Thyroid gland (tissue), 4 donors: ENCODE measurements at regions not wholly inside any gene's neighbourhood (a gene's known extent, or its start where the extent isn't known, plus 50 kb on each side); places are given as distances from the start of the nearest gene placed in this dataset.
"Not testable (repeated sequence)": the region's sequence is repeated elsewhere in the genome, so short reads cannot be mapped to it uniquely, and the experiment has no call there.

Experiments used
- DNase-seq, 2 donors: peaks; one replicate each; pipeline ENCODE4 v3.0.0-alpha.2; 2019
- H3K27ac ChIP-seq, 3 donors: fragments of 200-600 bp; sonication (generic); 1 replicate in 2 of 3; 2 replicates in 1 of 3; pipeline ENCODE4 v1.5.1; 2016 to 2019; ENCODE audit warnings: mild to moderate bottlenecking in 1 of 3, moderate library complexity in 1 of 3
- H3K27me3 ChIP-seq: fragments of 200-600 bp; sonication (generic); one replicate; pipeline ENCODE4 v1.5.1; 2019
- H3K36me3 ChIP-seq, 2 donors: fragments of 200-600 bp; sonication (generic); one replicate each; pipeline ENCODE4 v1.5.1; 2016 to 2019
- H3K4me1 ChIP-seq, 2 donors: fragments of 200-600 bp; sonication (generic); one replicate each; pipeline ENCODE4 v1.5.1; 2017 to 2019
- H3K4me3 ChIP-seq, 3 donors: fragments of 200-600 bp; sonication (generic); replicated peaks in 1 of 3; 1 replicate in 2 of 3; 2 replicates in 1 of 3; pipeline ENCODE4 v1.5.1; 2016; ENCODE audit warnings: mild to moderate bottlenecking in 1 of 3
- H3K9me3 ChIP-seq: fragments of 200-600 bp; sonication (generic); one replicate; pipeline ENCODE4 v1.5.1; 2017
- CTCF ChIP-seq, 6 experiments: fragments of 200-600 bp in 3 of 6; fragments of 450-650 bp in 3 of 6; sonication (generic) in 3 of 6; IDR thresholded peaks; one replicate each; pipeline ENCODE4 v1.5.1; 2016 to 2019; ENCODE audit warnings: antibody characterized with exemption in 6 of 6, mild to moderate bottlenecking in 2 of 6, inconsistent platforms in 1 of 6, moderate library complexity in 1 of 6
- POLR2A ChIP-seq, 2 donors: fragments of 450-650 bp; IDR thresholded peaks; one replicate each; pipeline ENCODE4 v1.6.1; 2017; ENCODE audit warnings: antibody characterized with exemption in 2 of 2, mild to moderate bottlenecking in 2 of 2, moderate library complexity in 1 of 2
- WGBS, 2 donors: methylation state at CpG; one replicate each; pipeline ENCODE4 v1.1.5; 2017; 5-methylcytosine and 5-hydroxymethylcytosine counted together
- intact Hi-C: fragments of 100-400 bp; cut with DNase I; formaldehyde crosslinking; loops from one replicate; pipeline ENCODE4 v1.15.1; 2023

- H3K4me1 ChIP-seq, H3K4me3 ChIP-seq, H3K27ac ChIP-seq, H3K27me3 ChIP-seq, H3K9me3 ChIP-seq, H3K36me3 ChIP-seq, DNase-seq, intact Hi-C loops: not testable (repeated sequence)
- 87 to 100% methylated on average over 1 of the region's 1 CpG for WGBS, 2 donors
These were observed 64.4 kb downstream of the TMEM200C start for GRCh38 chr18:5830902-5831301.

- no peak for DNase-seq
- Histone ChIP-seq H3K36me3 (no peaks in the 10 kb centered on the region), H3K4me1 (no peaks in the 10 kb centered on the region), H3K27me3 (no peaks in the 10 kb centered on the region), H3K9me3 (no peaks in the 10 kb centered on the region), H3K27ac (no peak overlapping the region), H3K4me3 (no peak overlapping the region)
- intact Hi-C loops: no loop called here
- TF ChIP-seq CTCF (IDR thresholded peaks at IDR 0.05) (no peak), POLR2A (IDR thresholded peaks at IDR 0.05) (no peak)
- WGBS, 2 donors: 75 to 92% methylated on average over 1 of the region's 1 CpG
These were observed 66.4 kb downstream of the TMEM200C start for GRCh38 chr18:5828913-5829312.

GRCh38 chr18:5825663-5826062, 69.7 kb downstream of the TMEM200C start:
- TF ChIP-seq CTCF (IDR thresholded peaks at IDR 0.05): no peak
- TF ChIP-seq POLR2A (IDR thresholded peaks at IDR 0.05): no peak
- H3K27me3 ChIP-seq: no peaks in the 10 kb centered on the region
- no peak overlapping the region for H3K27ac ChIP-seq
- H3K4me1 ChIP-seq: no peaks in the 10 kb centered on the region
- no peak overlapping the region for H3K4me3 ChIP-seq
- no peaks in the 10 kb centered on the region for H3K9me3 ChIP-seq
- DNase-seq: no peak
- H3K36me3 ChIP-seq: no peaks in the 10 kb centered on the region
- intact Hi-C loops: no loop called here
- WGBS, 2 donors: 89 to 92% methylated on average over 4 of the region's 4 CpGs

GRCh38 chr18:5824370-5824984, 70.8 kb downstream of the TMEM200C start:
- Histone ChIP-seq H3K4me3 (no peak overlapping the region), H3K9me3 (no peaks in the 10 kb centered on the region), H3K27me3 (no peaks in the 10 kb centered on the region), H3K4me1 (no peaks in the 10 kb centered on the region), H3K36me3 (no peaks in the 10 kb centered on the region), H3K27ac (no peak overlapping the region)
- DNase-seq: no peak
- no peak for TF ChIP-seq POLR2A (IDR thresholded peaks at IDR 0.05)
- no peak for TF ChIP-seq CTCF (IDR thresholded peaks at IDR 0.05)
- 34 to 42% methylated on average over 5 of the region's 5 CpGs for WGBS, 2 donors
- intact Hi-C loops: no loop called here

GRCh38 chr18:5817816-5818215, 77.5 kb downstream of the TMEM200C start:
- DNase-seq: no peak
- H3K4me3 ChIP-seq: no peak overlapping the region
- intact Hi-C loops: no loop called here
- WGBS, 2 donors: 80 to 83% methylated on average over 1 of the region's 1 CpG
- no peaks in the 10 kb centered on the region for H3K4me1 ChIP-seq
- H3K27ac ChIP-seq: no peak overlapping the region
- no peaks in the 10 kb centered on the region for H3K27me3 ChIP-seq
- no peak for TF ChIP-seq CTCF (IDR thresholded peaks at IDR 0.05)
- no peak for TF ChIP-seq POLR2A (IDR thresholded peaks at IDR 0.05)
- no peaks in the 10 kb centered on the region for H3K36me3 ChIP-seq
- H3K9me3 ChIP-seq: no peaks in the 10 kb centered on the region

GRCh38 chr18:5806860-5807259, 88.5 kb downstream of the TMEM200C start:
- no peak overlapping the region for H3K4me3 ChIP-seq
- intact Hi-C loops: no loop called here
- no peaks in the 10 kb centered on the region for H3K4me1 ChIP-seq
- no peaks in the 10 kb centered on the region for H3K9me3 ChIP-seq
- H3K27ac ChIP-seq: no peak overlapping the region
- H3K27me3 ChIP-seq: no peaks in the 10 kb centered on the region
- WGBS, 2 donors: 91 to 93% methylated on average over 5 of the region's 5 CpGs
- no peak for DNase-seq
- no peak for TF ChIP-seq CTCF (IDR thresholded peaks at IDR 0.05)
- TF ChIP-seq POLR2A (IDR thresholded peaks at IDR 0.05): no peak
- H3K36me3 ChIP-seq: no peaks in the 10 kb centered on the region
